Fibroblast of gingiva (primary cell): ENCODE measurements at regions not wholly inside any gene's neighbourhood (a gene's known extent, or its start where the extent isn't known, plus 50 kb on each side); places are given as distances from the start of the nearest gene placed in this dataset.
A peak's percentile ranks its signal among the peaks of the same experiment; 100 is the strongest.
"Not testable (repeated sequence)": the region's sequence is repeated elsewhere in the genome, so short reads cannot be mapped to it uniquely, and the experiment has no call there.

ENCODE experiments used
- DNase-seq: peaks from one replicate; pipeline ENCODE4 v3.0.0-alpha.2; 2011; ENCODE audit warnings: low read depth

DNA sequence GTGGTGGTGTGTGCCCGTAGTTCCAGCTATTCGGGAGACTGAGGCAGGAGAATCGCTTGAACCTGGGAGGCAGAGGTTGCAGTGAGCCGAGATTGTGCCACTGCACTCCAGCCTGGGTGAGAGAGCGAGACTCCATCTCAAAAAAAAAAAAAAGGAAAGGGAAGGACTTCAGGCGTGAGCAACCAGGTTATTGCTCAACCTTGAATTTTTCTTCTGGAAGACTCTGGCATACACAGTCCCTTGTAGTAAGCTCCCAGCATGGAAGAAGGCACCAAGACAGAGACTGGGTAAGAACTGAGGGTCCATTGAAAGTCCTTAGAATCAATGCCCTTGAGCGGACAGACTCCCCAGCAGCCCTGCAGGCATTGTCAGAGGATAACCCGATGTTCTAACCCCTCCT lies 75.0 kb downstream of the C9orf50 start:
- not testable (repeated sequence) for DNase-seq

GRCh38 chr9:129544761-129545160 lies 76.1 kb downstream of the C9orf50 start:
- no peak for DNase-seq

- DNase-seq = no peak
These were observed 78.2 kb downstream of the C9orf50 start for GRCh38 chr9:129542741-129543140.

DNA sequence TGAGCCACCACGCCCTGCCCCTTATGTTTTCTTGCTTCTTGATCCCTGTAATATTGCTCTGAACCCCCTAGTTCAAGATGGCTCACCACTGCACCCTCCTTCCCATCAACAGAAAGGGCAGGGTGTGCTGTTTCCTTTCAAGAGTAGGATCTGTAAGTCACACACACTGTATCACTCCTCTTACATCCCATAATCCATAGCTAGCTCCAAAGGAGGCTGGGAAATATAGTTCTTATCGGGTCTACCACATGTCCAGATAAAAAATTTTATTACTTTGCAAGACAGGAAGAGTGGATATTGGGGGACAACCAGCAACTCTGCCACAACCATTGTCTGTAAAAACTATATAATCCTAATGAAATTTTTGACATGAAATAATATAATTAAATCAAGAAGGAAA lies 79.6 kb downstream of the C9orf50 start:
- no peak for DNase-seq

GRCh38 chr9:129539446-129539845 lies 81.5 kb downstream of the C9orf50 start:
- DNase-seq = no peak

DNA sequence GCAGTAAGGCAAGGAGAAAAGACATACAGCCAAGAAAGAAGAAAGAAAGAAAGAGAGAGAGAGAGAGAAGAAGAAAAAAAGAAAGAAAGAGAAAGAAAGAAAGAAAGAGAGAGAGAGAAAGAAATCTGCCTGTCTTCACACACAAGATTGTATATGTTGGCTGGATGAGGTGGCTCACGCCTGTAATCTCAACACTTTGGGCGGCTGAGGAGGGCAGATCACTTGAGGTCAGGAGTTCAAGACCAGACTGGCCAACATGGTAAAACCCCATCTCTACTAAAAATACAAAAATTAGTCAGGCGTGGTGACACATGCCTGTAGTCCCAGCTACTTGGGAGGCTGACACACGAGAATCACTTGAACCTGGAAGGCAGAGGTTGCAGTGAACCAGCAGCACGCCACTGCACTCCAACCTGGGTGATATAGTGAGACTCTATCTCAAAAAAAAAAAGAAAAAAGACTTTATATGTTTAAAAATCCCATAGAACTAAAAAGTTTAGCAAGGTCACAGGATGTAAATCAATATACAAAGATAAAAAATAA lies 89.0 kb downstream of the C9orf50 start:
- DNase-seq = not testable (repeated sequence)

GRCh38 chr9:129527955-129528354 lies 92.9 kb downstream of the C9orf50 start:
- DNase-seq = not testable (repeated sequence)

DNA sequence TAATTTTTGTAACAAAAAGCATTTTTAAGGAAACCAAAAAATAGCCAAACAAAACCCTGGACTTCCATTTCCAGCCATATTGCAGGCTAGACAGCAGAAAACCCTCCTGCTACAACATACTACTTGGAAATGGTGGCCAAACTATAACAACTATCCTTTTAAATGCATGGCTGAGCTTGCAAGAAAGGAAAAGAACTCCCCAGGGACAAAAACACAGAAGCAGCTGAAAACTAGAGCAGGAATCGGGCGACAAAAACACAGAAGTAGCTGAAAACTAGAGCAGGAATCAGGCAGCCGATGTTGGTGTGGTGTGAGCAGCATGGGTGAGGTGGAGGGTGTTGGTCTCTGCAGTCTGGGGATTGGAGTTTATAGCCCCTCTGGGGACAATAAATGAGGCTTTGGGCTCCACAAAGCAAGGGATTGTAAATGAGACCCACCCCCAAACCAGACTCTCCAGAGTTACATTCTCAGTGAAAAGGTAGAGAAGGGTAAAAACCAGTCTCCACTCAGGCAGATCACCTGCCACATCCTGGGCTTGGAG lies 95.2 kb downstream of the C9orf50 start:
- DNase-seq = no peak

DNA sequence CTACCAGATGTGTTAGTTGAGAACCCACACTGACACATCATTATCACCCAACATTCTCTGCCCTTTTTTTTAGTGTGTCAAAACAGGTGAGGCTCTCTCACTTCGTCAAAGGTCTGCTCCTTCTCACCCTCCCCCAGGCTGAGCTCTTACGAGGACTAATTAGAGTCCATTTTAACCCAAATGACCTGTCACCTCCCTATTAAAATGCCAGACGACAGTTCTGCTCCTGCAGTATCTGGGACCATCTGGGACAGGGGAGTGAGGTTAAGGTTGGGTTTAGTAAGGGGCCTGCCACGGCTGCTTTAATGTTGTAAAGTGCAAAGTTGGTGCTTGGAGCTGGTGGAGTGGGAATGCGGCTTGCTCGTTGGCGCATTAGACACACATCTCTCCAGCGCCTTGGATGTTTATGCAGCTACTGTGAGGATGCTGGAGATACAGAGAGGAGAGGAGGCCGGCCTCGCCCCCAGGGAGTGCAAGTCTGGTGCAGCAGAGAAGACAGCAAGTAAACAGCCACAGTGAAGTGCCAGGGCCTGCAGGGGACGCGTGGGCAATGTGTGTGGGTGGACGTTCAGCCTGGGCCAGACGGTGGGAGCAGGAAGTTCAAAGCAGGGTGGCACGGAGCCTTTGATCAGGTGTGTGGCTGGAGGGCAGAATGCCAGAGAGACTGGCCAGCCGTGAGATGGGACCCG lies 96.2 kb downstream of the C9orf50 start:
- no peak for DNase-seq

DNA sequence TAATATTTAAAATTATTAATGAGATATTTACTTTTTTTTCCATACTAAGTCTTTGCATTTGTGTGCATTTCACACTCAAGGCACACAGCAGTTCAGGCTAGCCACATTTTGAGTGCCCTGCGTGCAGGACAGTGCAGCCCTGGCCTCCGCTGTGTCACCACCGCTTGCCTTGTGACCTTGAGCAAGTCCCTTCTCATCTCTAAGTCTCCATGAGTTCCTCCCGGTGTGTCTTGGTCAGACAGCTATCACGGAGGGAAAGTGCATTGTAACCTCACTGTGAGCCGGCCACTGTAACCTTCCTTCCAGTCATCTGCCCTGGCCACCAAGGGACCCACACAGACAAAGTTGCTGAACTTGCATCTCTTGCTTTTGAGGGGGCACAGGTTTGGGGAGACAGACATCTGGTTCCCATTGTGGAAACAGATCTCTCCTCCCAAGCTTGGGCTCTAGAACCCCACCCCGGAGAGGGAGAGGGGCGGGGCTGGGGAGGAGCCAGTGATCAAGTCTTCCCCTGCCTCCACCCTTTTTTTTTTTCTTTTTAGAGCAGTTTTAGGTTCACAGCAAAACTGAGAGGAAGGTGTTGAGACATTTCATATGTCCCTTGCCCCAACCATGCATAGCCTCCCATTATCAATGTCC lies 96.8 kb downstream of the C9orf50 start:
- no peak for DNase-seq

GRCh38 chr9:129522351-129522750 lies 98.5 kb downstream of the C9orf50 start:
- no peak for DNase-seq

- DNase-seq = no peak
These were observed 100.8 kb downstream of the C9orf50 start for GRCh38 chr9:129520082-129520481.

DNA sequence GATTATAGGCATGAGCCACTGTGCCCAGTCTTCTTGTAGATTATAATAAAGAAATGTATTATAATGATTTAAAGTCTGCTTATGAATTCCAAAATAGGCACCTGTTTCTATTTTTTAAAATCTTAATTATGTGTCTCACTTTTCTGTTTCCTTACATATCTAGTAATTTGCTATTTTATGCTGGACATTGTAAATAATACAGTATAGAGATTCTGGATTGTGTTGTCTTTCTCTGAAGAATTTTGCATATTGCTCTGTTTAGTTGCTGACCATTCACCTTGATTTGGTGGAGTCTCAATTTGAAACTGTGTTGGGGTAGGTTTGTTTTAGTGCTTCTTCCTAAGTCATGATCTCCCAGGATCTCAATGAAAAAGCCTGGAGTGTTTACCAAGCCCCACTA lies 102.8 kb downstream of the C9orf50 start:
- DNase-seq = no peak

GRCh38 chr9:129517006-129517405 lies 103.9 kb downstream of the C9orf50 start:
- no peak for DNase-seq

DNA sequence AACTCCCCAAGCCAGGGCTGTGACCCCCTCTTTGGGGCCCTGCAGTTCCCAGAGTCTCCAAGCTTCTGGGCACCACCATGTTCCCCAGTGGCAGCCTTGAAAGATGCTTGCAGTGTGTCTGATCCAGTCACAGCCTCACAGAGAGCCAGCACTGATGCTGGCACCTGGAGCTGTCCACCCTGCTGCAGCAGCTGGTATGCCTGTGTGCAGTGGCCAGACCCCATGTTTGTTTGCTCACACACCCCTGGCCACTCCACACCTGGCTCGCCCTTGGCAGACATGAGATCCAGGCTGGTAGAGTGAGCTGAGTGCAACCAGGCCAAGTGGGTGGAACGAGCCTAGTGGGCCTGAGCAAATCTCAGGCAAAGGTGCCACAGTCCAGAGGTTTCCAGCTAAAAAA lies 106.0 kb downstream of the C9orf50 start:
- no peak for DNase-seq

GRCh38 chr9:129514497-129514867 lies 106.4 kb downstream of the C9orf50 start:
- DNase-seq = no peak

GRCh38 chr9:129513856-129514496 lies 106.9 kb downstream of the C9orf50 start:
- DNase-seq = no peak

- DNase-seq = no peak
These were observed 107.6 kb downstream of the C9orf50 start for GRCh38 chr9:129513282-129513681.

- no peak for DNase-seq
These were observed 109.5 kb downstream of the C9orf50 start for GRCh38 chr9:129511285-129511900.

GRCh38 chr9:129509533-129509928 lies 111.4 kb downstream of the C9orf50 start:
- peak; percentile 92 for DNase-seq

DNA sequence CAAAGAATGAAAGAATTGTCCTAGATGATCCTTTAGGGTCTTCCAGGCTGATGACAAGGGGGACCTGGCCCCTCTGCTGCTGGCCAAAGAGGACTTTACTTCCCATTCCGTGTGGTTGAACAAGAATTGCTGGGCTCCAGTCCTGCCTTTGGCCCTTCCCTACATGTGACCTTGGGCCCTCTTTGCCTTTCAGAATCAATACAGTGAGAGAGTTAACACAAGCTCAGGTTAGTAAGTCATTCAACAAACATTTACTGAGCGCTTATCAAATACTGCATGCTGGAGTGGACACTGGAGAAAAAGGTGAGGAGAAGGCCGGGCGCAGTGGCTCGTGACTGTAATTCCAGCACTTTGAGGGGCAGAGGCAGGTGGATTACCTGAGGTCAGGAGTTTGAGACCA lies 113.1 kb downstream of the C9orf50 start:
- no peak for DNase-seq

DNA sequence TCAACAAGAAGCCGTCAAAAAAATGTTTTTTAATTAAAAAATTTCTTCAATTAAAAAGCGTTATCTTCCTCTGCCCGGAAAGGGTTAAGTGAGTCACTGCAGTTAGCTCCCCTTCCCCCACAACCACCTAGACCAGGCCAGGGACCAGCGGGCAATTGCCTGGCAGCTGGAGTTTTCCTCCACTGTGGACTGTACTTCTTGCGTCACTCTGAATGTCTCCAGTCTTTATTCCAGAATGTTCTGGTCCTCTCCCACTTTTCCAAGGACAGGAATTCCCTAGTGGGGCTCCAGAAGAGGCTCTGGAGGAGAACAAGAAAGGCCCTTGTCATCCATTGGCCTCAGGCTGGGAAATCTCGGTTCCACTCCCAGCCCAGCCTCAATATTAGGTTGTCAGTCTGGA lies 114.0 kb downstream of the C9orf50 start:
- peak; percentile 55 for DNase-seq
